LNCAP (cell line): ENCODE measurements at regions not wholly inside any gene's neighbourhood (a gene's known extent, or its start where the extent isn't known, plus 50 kb on each side); places are given as distances from the start of the nearest gene placed in this dataset.

Experiments used
- TF ChIP-seq, protein P1 (sequence below): fragments of 450-650 bp; IDR thresholded peaks from 2 replicates; pipeline ENCODE4 v1.5.1; 2017; ENCODE audit warnings: mild to moderate bottlenecking

DNA sequence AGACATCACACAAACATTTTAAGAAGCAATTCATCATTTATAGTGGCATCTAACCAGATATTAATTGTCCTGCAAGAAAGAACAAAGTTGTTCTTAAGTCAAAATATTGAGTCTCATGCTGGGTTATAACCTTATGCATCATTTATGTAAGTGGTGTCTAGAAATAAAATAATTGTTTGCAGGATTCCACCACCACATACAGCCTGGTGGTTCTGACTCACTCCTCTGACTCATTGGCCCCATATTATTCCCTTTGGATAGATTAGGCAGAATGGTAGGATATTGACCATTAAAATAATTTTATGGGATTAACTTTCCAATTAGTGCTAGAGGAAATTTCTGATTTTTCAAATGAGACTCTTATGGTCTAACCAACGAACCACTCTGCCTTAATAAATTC is 384.5 kb downstream of the GRXCR1 start:
- TF ChIP-seq, protein P1, sequence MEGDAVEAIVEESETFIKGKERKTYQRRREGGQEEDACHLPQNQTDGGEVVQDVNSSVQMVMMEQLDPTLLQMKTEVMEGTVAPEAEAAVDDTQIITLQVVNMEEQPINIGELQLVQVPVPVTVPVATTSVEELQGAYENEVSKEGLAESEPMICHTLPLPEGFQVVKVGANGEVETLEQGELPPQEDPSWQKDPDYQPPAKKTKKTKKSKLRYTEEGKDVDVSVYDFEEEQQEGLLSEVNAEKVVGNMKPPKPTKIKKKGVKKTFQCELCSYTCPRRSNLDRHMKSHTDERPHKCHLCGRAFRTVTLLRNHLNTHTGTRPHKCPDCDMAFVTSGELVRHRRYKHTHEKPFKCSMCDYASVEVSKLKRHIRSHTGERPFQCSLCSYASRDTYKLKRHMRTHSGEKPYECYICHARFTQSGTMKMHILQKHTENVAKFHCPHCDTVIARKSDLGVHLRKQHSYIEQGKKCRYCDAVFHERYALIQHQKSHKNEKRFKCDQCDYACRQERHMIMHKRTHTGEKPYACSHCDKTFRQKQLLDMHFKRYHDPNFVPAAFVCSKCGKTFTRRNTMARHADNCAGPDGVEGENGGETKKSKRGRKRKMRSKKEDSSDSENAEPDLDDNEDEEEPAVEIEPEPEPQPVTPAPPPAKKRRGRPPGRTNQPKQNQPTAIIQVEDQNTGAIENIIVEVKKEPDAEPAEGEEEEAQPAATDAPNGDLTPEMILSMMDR: no peak

DNA sequence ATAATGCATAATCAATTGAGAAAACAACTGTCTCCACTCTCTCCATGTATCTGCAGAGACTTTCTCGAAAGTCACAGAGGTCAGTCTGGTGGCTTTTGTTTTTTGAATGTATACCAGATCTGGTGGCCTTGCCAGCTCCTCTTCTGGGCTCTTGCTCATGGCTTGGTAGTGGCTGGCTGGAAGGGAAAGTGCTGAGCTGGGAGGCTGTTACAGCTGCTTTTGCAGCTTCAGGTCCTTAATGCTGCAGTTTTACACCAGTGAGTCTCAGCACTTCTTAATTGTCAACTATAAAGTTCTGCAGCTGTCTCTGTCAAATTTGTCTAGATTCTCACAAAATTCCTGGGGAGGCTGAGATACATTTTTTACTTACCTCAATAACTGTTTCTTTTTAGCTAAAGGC is 390.0 kb downstream of the GRXCR1 start:
- TF ChIP-seq, protein P1: no peak

DNA sequence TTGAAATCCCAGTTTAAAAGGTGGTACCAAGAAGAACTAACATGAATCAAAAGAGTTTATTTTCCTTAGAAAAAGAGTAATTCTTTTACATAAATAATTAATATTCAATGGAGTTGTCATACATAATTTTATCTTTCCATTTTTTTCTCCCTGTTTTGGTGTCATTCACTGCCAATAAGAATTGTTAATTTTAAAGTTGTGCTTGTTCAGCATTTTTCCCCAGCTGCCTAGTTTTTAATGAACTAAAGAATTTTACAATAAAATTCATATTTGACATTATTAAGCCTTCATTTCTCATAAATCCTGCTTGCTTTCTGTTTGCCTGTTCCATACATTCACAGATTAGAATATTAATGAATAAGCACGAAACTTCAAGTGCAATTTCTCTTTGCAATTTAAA is 393.6 kb downstream of the GRXCR1 start:
- TF ChIP-seq, protein P1: no peak

DNA sequence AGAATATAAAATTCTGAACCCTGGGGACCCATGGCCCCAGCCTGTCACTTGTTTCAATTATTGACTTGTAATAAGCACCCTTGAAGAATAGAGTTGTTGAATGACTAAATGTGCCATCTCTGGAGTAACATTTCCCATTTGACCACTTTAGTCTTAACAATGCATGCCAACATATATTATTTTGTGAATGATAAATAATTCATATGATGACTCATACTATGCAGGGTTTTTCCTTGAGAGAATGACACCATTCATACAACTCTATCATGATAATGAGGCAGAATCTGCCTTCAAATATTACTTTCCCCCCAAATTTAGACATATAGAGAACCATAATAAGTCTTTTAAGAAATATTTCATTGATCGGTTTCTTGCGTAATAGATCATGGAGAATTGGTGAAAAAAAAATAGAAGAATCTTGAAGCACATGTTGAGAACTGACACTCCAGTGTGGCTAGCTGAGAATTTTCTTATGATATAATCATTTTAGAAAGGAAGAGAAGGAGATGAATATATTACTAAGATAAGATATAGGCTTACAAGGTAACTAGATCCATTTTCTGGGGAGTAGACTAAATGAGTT is 404.5 kb downstream of the GRXCR1 start:
- TF ChIP-seq, protein P1: no peak

DNA sequence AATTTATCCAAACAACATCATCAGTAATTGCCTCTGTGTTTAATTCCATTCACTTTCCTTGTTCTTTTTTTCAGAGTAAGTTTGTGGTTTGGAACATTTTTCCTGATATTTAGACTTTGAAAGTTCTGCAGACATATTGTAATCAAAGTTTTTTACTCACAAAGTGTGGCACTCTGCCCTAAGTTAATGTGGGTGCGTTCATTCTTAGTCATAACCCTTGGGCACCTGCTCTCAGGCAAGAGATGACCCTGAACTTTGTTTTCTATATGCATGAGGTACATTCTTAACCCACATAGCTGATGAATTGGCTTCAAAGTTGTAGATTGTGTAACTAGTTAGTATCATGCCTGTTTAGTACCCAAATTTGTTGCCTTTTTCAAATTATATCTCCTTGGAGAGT is 424.3 kb downstream of the GRXCR1 start:
- TF ChIP-seq, protein P1: no peak

DNA sequence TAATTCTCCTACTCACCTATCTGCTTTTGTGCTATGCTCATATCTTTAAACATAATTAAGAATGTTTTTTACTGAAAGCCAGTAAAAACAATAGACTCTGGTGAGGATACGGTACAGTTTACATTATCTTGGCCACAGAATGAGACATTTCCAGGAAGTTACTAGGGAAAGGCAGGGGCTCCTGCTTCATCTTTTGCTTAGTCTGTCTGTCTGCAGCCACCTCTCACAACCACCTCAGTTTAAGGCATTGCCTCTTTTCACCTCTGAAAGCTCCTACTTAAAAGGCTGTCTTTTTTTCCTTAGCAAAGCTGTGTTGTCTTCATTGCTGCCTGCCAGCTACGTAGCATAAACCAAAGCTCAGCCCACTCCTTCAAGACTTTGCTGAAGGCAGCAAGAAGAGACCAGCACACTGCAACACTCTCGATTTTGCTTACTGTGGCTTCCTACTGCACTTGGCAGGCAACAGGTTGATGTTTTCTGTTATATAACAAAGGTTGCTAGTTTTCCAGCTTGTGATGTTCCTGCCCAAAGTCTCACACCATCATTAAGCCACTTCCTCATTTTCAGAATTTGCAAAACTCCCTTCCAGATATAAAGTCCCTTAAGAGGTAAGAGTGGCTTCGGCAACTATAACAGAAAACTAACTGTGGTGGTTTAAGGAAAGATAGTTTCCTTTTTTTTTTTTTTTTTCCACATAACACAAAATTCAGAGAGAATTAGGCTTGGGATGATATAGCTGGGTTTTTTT is 432.9 kb downstream of the GRXCR1 start:
- TF ChIP-seq, protein P1: no peak

DNA sequence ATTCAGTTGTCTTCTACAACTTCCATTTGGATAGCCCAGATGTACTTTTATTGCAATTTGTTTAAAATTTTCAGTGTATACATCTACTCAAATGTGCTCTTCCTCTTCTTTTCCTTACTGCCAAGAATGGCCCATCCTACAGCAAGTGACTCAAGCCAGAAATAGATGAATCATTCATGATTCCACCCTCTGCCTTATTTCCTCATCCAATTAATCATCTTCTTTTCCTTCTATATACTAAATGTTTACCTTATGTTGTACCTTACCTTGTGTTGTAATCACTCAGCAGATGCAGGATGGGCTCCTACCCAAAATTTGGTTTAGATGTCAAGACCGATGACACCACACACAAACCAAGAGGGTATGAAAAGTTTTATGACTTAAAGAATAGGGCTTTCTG is 437.8 kb downstream of the GRXCR1 start:
- TF ChIP-seq, protein P1: no peak
